OCI-LY7 (cell line): ENCODE measurements at regions not wholly inside any gene's neighbourhood (a gene's known extent, or its start where the extent isn't known, plus 50 kb on each side); places are given as distances from the start of the nearest gene placed in this dataset.

Experiments used
- BruUV-seq: library from RNA; stranded (reverse); fragments of 400-500 nt; replicated peaks from 2 replicates; lab custom pipeline; 2021; lab: Mats Ljungman, UMichigan
- CTCF ChIA-PET: fragments of 300-600 bp; sonication (Branson Sonifier 250); formaldehyde crosslinking; loops from one replicate; lab custom pipeline; 2022; ENCODE audit warnings: antibody characterized with exemption; ENCODE audit not compliant: unreplicated experiment; lab: Charles Lee
- POLR2A ChIA-PET: fragments of 300-600 bp; sonication (Branson Sonifier 250); formaldehyde crosslinking; loops from one replicate; lab custom pipeline; 2022; ENCODE audit warnings: antibody characterized with exemption; lab: Charles Lee
- DNase-seq: peaks from one replicate; pipeline ENCODE4 v3.0.0-alpha.2; 2015; ENCODE audit warnings: low spot score
- H2AFZ ChIP-seq: fragments of 200-600 bp; sonication (generic), shearing (Covaris generic); 2 replicates; pipeline ENCODE4 v1.6.1; 2014; ENCODE audit warnings: mild to moderate bottlenecking, antibody characterized with exemption, low read length, moderate library complexity
- H3K27ac ChIP-seq: fragments of 200-600 bp; sonication (generic); 2 replicates; pipeline ENCODE4 v1.5.1; 2014; ENCODE audit warnings: mixed run types, low read depth, mild to moderate bottlenecking, moderate library complexity, low read length, inconsistent platforms; ENCODE audit not compliant: poor library complexity, severe bottlenecking
- H3K36me3 ChIP-seq: fragments of 200-600 bp; sonication (generic); 2 replicates; pipeline ENCODE4 v1.6.1; 2014; ENCODE audit warnings: mild to moderate bottlenecking, antibody characterized with exemption, low read length, moderate library complexity, mixed read lengths; ENCODE audit not compliant: insufficient read depth
- H3K4me1 ChIP-seq: fragments of 200-600 bp; sonication (generic); 2 replicates; pipeline ENCODE4 v1.5.1; 2014; ENCODE audit warnings: mild to moderate bottlenecking, low read length; ENCODE audit not compliant: insufficient read depth, poor library complexity, severe bottlenecking
- H3K4me2 ChIP-seq: fragments of 200-600 bp; sonication (generic); 2 replicates; pipeline ENCODE4 v1.6.1; 2014; ENCODE audit warnings: mild to moderate bottlenecking, low read length
- H3K4me3 ChIP-seq: fragments of 200-600 bp; sonication (generic); 2 replicates; pipeline ENCODE4 v1.5.1; 2014; ENCODE audit warnings: mild to moderate bottlenecking, low read depth, low read length; ENCODE audit not compliant: poor library complexity, severe bottlenecking
- H3K79me2 ChIP-seq: fragments of 200-600 bp; sonication (generic); 2 replicates; pipeline ENCODE4 v1.6.1; 2016; ENCODE audit warnings: low read depth, mild to moderate bottlenecking, low read length, moderate library complexity, mixed read lengths; ENCODE audit not compliant: insufficient read depth
- H3K9me2 ChIP-seq: fragments of 200-600 bp; sonication (generic); 2 replicates; pipeline ENCODE4 v1.6.1; 2016; ENCODE audit warnings: mild to moderate bottlenecking, low read length, mixed read lengths; ENCODE audit not compliant: insufficient read depth
- H3K9me3 ChIP-seq: fragments of 200-600 bp; sonication (generic); 2 replicates; pipeline ENCODE4 v1.6.1; 2014; ENCODE audit warnings: mild to moderate bottlenecking, mixed run types, low read length, mixed read lengths
- H4K20me1 ChIP-seq: fragments of 200-600 bp; sonication (generic); 2 replicates; pipeline ENCODE4 v1.6.1; 2014; ENCODE audit warnings: mild to moderate bottlenecking, antibody characterized with exemption, low read length, moderate library complexity, mixed read lengths; ENCODE audit not compliant: insufficient read depth
- CTCF ChIP-seq: fragments of 200-600 bp; sonication (generic); conservative IDR thresholded peaks from 2 replicates; pipeline ENCODE4 v1.5.1; 2014; ENCODE audit warnings: mild to moderate bottlenecking, antibody characterized with exemption, low read length, moderate library complexity, mixed read lengths
- EZH2phosphoT487 ChIP-seq: fragments of 200-600 bp; sonication (generic); IDR thresholded peaks from 2 replicates; pipeline ENCODE4 v1.6.1; 2018; ENCODE audit warnings: low read depth, borderline replicate concordance, mild to moderate bottlenecking, mixed run types, antibody characterized with exemption, low read length, moderate library complexity, mixed read lengths
- intact Hi-C: fragments of 100-400 bp; cut with micrococcal nuclease; formaldehyde crosslinking; loops from one replicate; pipeline ENCODE4 v1.10.0; 2022; ENCODE audit not compliant: unreplicated experiment

- intact Hi-C loops: no loop called here
- Histone ChIP-seq H3K4me1 (no peaks in the 10 kb centered on the region), H3K4me3 (no peak overlapping the region), H3K9me3 (no peaks in the 10 kb centered on the region), H3K9me2 (no peaks in the 10 kb centered on the region), H3K4me2 (no peak overlapping the region), H2AFZ (no peak overlapping the region), H3K27ac (no peak overlapping the region), H3K79me2 (no peaks in the 10 kb centered on the region), H4K20me1 (no peaks in the 10 kb centered on the region), H3K36me3 (no peaks in the 10 kb centered on the region)
- DNase-seq: no peak
- no peak for TF ChIP-seq EZH2phosphoT487
- no peak for TF ChIP-seq CTCF
- no TSS peak for BruUV-seq
- ChIA-PET POLR2A (no interaction called here), CTCF (no interaction called here)
Measured at GRCh38 chrX:69321006-69321655, 155.9 kb upstream of the PJA1 start.

GRCh38 chrX:69320116-69320515 lies 154.9 kb upstream of the PJA1 start:
- intact Hi-C loops: no loop called here
- CTCF ChIA-PET: no interaction called here
- POLR2A ChIA-PET: no interaction called here

More at GRCh38 chrX:69320116-69320515, 154.9 kb upstream of the PJA1 start:
- Histone ChIP-seq H3K4me3 (no peak overlapping the region), H2AFZ (no peak overlapping the region), H4K20me1 (no peaks in the 10 kb centered on the region), H3K36me3 (no peaks in the 10 kb centered on the region), H3K4me1 (no peaks in the 10 kb centered on the region), H3K4me2 (no peak overlapping the region), H3K9me3 (no peaks in the 10 kb centered on the region), H3K79me2 (no peaks in the 10 kb centered on the region), H3K9me2 (no peaks in the 10 kb centered on the region), H3K27ac (no peak overlapping the region)
- TF ChIP-seq EZH2phosphoT487: no peak
- TF ChIP-seq CTCF: no peak
- DNase-seq: no peak
- BruUV-seq: no TSS peak
